ENCODE measurements at regions not wholly inside any gene's neighbourhood (a gene's known extent, or its start where the extent isn't known, plus 50 kb on each side); places are given as distances from the start of the nearest gene placed in this dataset.
A peak's percentile ranks its signal among the peaks of the same experiment; 100 is the strongest.

DNA sequence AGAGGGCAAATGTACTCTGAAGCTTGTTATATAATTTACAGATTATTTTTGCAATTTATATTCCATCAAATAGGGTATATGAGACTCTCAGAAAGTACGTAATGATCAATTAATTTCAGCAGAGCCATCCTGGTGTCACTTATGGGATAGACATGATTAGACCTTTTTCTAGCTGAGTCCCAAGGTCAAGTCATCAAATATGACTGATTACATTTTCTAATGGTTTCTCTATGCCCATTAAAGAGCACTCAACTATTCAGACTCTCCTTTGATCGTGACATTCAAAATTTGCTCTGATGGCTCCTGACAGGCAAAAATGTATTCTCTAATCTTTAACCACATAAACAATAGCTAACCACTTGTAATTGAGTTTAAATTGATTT is 469.2 kb downstream of the COG6 start:
- Mint-ChIP-seq H3K27ac (no peak overlapping the region), H3K4me1 (peaks cover 46% of the 10 kb centered on the region), H3K4me3 (no peak overlapping the region), H3K36me3 (ENCODE audit: low read depth) (no peaks in the 10 kb centered on the region), H3K27me3 (no peaks in the 10 kb centered on the region), H3K9me3 (peaks cover 5% of the 10 kb centered on the region)
- ChIA-PET POLR2A (no interaction called here), CTCF (no interaction called here)
- intact Hi-C loops (cut with micrococcal nuclease) = no loop called here
- ATAC-seq (ENCODE audit: low read depth) (no peak), DNase-seq (no peak)
- TF ChIP-seq, protein P1, sequence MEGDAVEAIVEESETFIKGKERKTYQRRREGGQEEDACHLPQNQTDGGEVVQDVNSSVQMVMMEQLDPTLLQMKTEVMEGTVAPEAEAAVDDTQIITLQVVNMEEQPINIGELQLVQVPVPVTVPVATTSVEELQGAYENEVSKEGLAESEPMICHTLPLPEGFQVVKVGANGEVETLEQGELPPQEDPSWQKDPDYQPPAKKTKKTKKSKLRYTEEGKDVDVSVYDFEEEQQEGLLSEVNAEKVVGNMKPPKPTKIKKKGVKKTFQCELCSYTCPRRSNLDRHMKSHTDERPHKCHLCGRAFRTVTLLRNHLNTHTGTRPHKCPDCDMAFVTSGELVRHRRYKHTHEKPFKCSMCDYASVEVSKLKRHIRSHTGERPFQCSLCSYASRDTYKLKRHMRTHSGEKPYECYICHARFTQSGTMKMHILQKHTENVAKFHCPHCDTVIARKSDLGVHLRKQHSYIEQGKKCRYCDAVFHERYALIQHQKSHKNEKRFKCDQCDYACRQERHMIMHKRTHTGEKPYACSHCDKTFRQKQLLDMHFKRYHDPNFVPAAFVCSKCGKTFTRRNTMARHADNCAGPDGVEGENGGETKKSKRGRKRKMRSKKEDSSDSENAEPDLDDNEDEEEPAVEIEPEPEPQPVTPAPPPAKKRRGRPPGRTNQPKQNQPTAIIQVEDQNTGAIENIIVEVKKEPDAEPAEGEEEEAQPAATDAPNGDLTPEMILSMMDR (IDR thresholded peaks at IDR 0.05) = no peak

DNA sequence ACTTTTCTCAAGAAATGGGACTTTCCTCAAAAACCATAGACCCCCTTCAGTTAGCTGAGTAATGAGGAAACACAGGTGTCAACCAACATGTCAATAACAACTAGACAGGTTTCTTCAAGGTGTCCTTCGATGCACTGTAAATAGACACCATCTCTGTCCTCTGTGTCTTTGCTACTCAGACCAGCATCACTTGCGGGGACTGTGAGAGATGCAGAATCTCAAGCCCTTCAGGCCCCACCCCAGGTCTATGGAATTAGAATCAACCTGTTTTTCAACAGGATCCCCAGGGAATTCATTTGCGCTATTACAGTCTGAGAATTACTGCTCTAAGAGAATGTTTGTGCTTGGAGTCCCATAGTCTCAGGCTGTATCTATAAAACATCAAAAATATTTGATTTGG is 469.9 kb downstream of the COG6 start:
- peaks cover 48% of the 10 kb centered on the region for H3K4me1 Mint-ChIP-seq
- intact Hi-C loops (cut with micrococcal nuclease) = no loop called here
- DNase-seq (no peak), ATAC-seq (ENCODE audit: low read depth) (no peak)
- no peak overlapping the region for H3K4me3 Mint-ChIP-seq
- POLR2A ChIA-PET = interaction anchor here (0.7 kb wide), 1 partner anchor 319 kb away, joined by 3 read pairs; no protein-coding TSS in a partner anchor
- no peaks in the 10 kb centered on the region for H3K36me3 Mint-ChIP-seq (ENCODE audit: low read depth)
- peak overlapping the region; percentile 19 for H3K27ac Mint-ChIP-seq
- TF ChIP-seq, protein P1 (IDR thresholded peaks at IDR 0.05) = no peak
- H3K27me3 Mint-ChIP-seq = no peaks in the 10 kb centered on the region
- H3K9me3 Mint-ChIP-seq = no peaks in the 10 kb centered on the region
- CTCF ChIA-PET = no interaction called here

DNA sequence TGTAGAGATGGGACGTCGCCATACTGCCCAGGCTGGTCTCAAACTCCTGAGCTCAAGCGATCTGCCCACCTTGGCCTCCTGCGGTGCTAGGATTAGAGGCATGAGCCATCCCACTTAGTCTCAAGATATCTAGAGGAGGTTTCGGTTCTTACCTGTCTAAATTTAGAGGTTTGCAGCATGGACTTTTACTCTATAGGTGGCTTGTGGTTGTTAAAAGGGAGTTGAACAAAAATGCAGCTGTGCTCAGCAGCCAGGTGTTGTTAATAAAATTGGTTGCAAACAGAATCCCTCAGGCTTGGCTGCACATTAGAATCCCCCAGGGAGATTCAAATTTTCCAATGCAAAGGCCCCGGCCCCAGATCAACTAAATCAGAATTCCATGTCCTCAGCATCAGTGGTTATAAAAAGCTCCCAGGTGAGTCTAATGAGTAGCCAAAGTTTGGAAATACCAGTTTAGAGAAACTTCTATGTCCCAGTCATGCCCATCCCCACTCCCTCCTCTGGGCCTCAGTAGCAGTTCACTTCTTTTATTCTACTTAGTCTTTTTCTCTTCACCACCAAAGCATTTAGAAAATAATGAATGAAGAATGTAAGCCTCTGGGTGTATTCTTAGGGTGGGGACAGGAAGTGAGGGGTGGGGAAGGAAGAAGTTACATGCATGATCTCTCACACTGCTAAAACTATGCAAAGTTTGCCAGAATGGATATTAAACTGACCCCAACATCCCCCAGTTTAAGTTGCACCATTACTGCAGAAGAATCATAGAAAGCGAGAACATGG is 471.0 kb downstream of the COG6 start:
- H3K36me3 Mint-ChIP-seq (ENCODE audit: low read depth) = no peaks in the 10 kb centered on the region
- H3K4me3 Mint-ChIP-seq = peak overlapping the region; percentile 49
- ChIA-PET CTCF (interaction anchor here (0.6 kb wide), 1 partner anchor 318 kb away, joined by 3 read pairs; no protein-coding TSS in a partner anchor), POLR2A (interaction anchor here (0.6 to 0.7 kb wide), 2 partner anchors 18 to 72 kb away, joined by 3 read pairs; no protein-coding TSS in a partner anchor)
- no peaks in the 10 kb centered on the region for H3K9me3 Mint-ChIP-seq
- intact Hi-C loops (cut with micrococcal nuclease) = loop anchor here (1.0 kb wide), 1 partner anchor 24 kb away; no protein-coding TSS in a partner anchor
- DNase-seq (no peak), ATAC-seq (ENCODE audit: low read depth) (peak; percentile 36)
- TF ChIP-seq, protein P1 (IDR thresholded peaks at IDR 0.05) = no peak
- H3K27ac Mint-ChIP-seq = peak overlapping the region; percentile 85
- H3K27me3 Mint-ChIP-seq = no peaks in the 10 kb centered on the region
- peaks cover 51% of the 10 kb centered on the region for H3K4me1 Mint-ChIP-seq

DNA sequence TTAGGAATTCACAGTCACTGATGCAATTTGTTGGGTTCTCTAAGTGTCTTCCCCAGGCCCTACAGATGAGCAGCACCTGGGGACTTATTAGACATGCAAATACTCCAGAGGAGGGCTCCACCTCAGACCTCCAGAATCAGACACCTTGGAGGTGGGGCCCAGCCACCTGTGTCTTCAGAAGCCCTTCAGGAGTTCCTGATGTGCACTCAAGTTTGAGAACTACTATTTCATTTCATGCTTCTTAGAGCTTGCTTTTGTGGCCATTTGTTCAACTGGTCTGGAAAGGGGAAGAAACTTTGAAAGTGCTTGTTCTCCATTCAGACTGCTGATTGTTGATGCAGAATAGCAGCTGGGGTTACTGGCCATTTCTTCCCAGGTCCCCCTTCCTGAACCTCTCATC is 472.0 kb downstream of the COG6 start:
- H3K27ac Mint-ChIP-seq = peak overlapping the region; percentile 85
- intact Hi-C loops (cut with micrococcal nuclease) = loop anchor here (1.0 kb wide), 1 partner anchor 25 kb away; no protein-coding TSS in a partner anchor
- TF ChIP-seq, protein P1 (IDR thresholded peaks at IDR 0.05) = no peak
- no peaks in the 10 kb centered on the region for H3K9me3 Mint-ChIP-seq
- ChIA-PET CTCF (no interaction called here), POLR2A (interaction anchor here (0.5 to 1.0 kb wide), 4 partner anchors 10 to 557 kb away, joined by 3 to 7 read pairs (median 4); no protein-coding TSS in a partner anchor)
- H3K4me3 Mint-ChIP-seq = peak overlapping the region; percentile 25
- peak; percentile 22 for DNase-seq
- H3K36me3 Mint-ChIP-seq (ENCODE audit: low read depth) = no peaks in the 10 kb centered on the region
- peaks cover 51% of the 10 kb centered on the region for H3K4me1 Mint-ChIP-seq
- peak; percentile 66 for ATAC-seq (ENCODE audit: low read depth)
- no peaks in the 10 kb centered on the region for H3K27me3 Mint-ChIP-seq

DNA sequence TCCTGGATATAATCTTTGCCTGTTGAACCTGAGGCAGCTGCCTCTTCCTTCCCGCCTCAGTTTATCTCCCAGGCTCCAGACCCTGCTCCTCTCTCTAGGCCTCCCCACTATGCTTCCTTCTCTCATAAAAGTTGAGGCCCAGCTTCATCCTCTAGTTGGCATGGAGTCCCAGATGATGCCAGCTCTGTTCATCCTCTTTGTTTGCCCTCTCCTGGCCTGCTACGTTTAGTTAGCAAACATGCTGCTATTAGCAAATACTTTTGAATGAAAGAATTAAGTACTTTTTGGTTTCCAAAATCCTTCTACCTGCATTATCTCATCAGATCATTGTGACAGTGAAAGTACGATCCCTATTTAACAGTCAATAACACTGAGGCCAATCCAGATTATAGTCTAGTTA is 472.5 kb downstream of the COG6 start:
- Mint-ChIP-seq H3K36me3 (ENCODE audit: low read depth) (no peaks in the 10 kb centered on the region), H3K27me3 (no peaks in the 10 kb centered on the region), H3K27ac (peak overlapping the region; percentile 85), H3K9me3 (no peaks in the 10 kb centered on the region), H3K4me1 (peaks cover 48% of the 10 kb centered on the region), H3K4me3 (peak overlapping the region; percentile 25)
- TF ChIP-seq, protein P1 (IDR thresholded peaks at IDR 0.05) = no peak
- ATAC-seq (ENCODE audit: low read depth) (no peak), DNase-seq (no peak)
- intact Hi-C loops (cut with micrococcal nuclease) = loop anchor here (1.0 kb wide), 1 partner anchor 26 kb away; no protein-coding TSS in a partner anchor
- POLR2A ChIA-PET = interaction anchor here (0.7 to 1.0 kb wide), 3 partner anchors 10 to 538 kb away, joined by 3 to 4 read pairs (median 3); no protein-coding TSS in a partner anchor
- CTCF ChIA-PET = no interaction called here
